ENCODE measurements at regions not wholly inside any gene's neighbourhood (a gene's known extent, or its start where the extent isn't known, plus 50 kb on each side); places are given as distances from the start of the nearest gene placed in this dataset.

DNA sequence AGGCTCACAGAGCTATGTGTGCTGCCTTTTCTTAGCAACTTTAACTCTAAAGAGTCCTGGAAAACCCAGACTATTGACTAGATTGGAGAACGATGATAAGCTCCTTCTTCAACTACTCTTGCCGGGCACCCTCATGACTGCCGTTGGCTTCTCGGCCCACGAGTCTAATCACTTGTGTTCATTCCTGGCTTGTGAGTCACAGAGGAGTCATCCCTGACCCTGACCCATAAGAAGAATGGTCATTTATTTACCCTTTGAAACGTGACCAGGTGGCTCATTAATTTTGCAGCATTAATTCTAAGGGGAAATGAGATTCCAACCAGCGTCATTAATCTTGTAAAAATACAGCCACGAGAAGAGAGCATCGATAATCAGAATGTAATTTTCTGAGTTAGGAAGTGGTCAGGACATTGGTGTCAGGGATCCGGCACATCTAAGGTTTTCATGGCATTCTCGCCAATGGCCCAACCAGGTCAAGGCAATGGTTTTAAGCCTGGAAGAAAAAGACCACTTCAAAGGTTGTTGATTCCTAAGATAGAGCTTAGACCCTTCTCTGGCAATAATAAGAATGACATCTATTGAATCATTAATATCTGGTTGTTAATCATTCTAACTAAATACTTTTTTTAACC, 183.6 kb upstream of the RUNX1 start:
- H3K27ac ChIP-seq, result no peak overlapping the region
- TF ChIP-seq, protein P1, sequence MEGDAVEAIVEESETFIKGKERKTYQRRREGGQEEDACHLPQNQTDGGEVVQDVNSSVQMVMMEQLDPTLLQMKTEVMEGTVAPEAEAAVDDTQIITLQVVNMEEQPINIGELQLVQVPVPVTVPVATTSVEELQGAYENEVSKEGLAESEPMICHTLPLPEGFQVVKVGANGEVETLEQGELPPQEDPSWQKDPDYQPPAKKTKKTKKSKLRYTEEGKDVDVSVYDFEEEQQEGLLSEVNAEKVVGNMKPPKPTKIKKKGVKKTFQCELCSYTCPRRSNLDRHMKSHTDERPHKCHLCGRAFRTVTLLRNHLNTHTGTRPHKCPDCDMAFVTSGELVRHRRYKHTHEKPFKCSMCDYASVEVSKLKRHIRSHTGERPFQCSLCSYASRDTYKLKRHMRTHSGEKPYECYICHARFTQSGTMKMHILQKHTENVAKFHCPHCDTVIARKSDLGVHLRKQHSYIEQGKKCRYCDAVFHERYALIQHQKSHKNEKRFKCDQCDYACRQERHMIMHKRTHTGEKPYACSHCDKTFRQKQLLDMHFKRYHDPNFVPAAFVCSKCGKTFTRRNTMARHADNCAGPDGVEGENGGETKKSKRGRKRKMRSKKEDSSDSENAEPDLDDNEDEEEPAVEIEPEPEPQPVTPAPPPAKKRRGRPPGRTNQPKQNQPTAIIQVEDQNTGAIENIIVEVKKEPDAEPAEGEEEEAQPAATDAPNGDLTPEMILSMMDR (conservative IDR thresholded peaks at IDR 0.05), result no peak

DNA sequence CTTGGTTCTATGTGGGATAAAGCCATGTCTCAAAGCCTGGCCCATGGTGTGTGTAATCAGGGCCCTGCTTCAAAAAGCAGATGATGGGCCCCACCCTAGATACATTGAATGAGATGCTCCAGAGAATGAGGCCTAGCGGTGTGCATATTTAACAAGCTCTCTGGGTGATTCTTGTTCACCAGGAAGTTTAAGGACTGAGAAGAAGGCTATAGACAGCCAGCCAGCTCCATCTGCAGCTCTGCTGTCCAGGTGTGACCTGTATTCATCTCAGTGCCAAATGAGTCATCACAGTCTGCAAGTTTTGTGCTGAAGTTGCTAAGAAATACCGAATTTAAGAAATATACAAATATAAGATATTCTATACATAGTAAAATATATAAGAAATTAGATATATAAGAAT, 182.0 kb upstream of the RUNX1 start:
- H3K27ac ChIP-seq, result no peak overlapping the region
- TF ChIP-seq, protein P1 (conservative IDR thresholded peaks at IDR 0.05), result no peak

DNA sequence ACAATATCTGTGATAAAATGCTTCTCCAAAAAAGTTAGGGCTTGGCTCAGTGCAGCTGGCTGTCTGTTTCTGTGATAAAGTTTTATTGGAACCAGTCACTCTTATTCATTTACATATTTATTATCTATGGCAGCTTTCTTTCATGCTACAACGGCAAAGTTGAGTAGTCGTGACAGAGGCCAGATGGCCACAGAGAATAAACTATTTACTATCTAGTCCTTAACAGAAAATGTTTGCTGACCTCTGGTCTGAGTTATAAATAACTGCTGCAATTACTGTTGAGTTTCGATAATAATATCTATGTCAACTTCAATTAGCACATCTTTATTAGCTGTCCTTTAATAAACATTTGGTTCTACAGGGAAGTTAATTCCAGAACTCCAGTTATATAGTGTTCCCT, 180.2 kb upstream of the RUNX1 start:
- H3K27ac ChIP-seq, result no peak overlapping the region
- TF ChIP-seq, protein P1 (conservative IDR thresholded peaks at IDR 0.05), result no peak

DNA sequence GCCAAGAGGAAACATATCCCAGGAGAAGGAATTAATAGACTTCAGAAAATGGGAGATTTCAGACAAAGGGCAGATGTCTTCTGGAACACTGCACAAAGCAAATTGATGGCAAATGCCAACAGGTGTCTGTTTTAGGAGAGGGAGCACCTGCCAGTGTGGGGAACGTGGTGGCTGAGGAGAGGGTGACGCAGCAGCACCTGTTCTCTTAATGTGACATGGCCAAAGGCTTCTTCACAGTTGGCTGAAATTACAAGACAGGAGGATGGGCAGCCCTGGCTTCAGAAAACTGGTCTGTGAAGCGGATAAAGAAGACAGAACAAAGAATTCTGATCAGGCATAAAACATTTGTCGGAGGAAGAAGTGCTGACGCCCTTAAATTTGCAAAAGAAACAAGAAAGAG, 178.7 kb upstream of the RUNX1 start:
- TF ChIP-seq, protein P1 (conservative IDR thresholded peaks at IDR 0.05), result no peak
- H3K27ac ChIP-seq, result peak overlapping the region; percentile 54

DNA sequence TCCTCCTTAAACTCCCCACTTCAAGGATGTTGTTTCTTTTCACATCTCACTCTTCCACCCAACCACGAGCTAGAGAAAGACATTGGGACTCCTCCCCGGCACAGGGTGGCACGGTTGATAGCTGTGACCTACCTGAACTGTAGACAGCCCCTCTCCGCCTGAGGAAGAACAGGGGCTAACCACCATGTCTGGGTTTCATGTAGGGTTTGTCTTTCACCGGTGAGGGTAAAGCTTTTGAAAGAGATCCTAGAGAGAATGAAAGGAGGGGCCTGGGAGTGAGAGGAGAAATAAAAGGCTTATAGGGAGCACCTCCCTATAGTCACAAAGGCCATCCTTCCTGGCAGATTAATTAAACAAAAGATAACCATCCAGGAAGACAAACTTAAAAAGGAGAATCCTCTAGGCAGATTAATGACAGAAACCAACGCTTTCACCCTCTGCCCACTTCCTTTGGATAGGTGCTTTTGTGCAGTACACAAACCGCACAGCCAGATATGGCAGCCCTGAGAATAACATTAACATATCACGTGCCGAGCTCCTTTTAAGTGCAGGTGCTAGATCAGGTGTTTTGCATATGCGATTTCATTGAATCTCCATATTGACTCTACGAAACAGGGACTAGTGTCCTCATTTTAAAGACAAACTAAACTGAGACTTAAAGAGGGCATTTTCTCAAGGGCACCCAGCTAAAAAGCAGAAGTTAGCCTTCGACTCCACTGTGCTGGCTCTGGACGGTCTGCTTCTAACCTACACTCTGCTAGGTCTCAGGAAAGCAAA, 178.1 kb upstream of the RUNX1 start:
- H3K27ac ChIP-seq, result peak overlapping the region; percentile 54
- TF ChIP-seq, protein P1 (conservative IDR thresholded peaks at IDR 0.05), result no peak

DNA sequence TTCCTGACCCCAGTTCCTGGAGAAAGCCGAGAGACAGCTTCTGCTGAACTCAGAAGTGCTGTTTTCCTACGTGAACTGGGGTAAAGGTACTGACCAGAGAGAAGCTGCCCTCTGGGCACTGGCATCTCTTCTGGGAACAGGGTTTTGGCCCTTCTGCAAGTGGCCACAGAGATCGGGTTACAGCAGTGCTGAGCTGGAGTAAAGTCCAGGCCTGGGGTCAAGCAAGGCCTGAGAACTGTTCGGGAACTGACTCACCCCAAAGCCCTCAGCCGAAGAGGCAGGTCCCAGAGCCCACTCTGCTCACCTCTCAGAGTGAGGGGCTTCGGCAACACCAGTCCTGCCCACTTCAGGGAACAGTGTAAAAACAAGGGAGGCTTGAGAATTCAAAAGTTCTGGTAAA, 177.2 kb upstream of the RUNX1 start:
- peak overlapping the region; percentile 54 for H3K27ac ChIP-seq
- TF ChIP-seq, protein P1 (conservative IDR thresholded peaks at IDR 0.05), result no peak

DNA sequence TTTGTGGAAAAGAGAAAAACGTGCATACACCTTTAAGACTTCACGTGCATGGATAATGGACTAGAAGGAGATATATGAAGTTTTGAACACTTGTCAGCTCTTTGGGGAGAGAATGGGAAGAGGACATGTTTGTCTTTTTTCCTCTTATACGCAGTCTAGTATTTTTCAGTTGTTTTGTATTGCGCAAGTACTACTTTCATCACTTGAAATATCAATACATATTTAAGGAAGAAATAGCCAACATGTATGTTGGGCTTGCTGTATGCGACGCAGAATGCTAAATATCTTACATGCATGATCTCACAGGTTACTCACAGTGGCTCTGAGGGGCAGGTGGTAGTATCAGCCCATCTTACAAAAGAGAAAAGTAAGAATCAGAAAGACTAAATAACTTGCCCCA, 176.5 kb upstream of the RUNX1 start:
- peak overlapping the region; percentile 54; the same call in 1 of the 2 replicates for H3K27ac ChIP-seq
- TF ChIP-seq, protein P1 (conservative IDR thresholded peaks at IDR 0.05), result no peak

Measured in VCaP (cell line).